ENCODE measurements at regions not wholly inside any gene's neighbourhood (a gene's known extent, or its start where the extent isn't known, plus 50 kb on each side); places are given as distances from the start of the nearest gene placed in this dataset.

DNA sequence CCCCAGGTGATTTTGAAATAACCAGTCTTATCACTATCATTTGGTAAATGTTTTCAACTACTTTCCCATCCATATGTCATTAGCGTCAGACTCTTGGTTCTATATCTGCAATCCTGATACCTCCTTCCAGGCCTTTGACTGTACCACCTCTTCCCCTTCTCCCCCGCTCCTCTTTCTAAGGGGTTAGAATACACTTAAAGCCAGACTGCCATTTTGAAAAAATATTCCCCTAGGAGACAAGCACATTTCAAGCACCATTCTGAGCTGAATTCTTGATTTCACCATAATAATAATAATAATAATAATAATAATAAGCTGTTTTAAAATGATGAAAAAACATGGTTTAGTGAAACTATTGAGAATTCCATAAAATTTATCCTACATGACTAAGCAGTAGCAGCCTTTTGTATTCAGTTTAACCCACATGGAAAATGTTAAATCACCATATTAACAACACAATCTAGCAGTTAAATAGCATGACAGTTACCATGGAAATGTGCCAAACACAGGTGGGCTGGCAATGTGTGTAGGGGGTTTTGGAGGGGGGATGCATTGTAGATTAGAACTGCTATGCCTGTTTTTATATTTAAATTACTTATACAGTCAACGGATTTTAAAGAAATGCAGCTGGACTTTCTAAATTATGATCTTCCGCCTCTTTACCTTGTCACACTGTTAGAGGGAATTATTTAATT is 480.2 kb upstream of the DEPDC1 start:
- Histone ChIP-seq H3K27me3 (no peaks in the 10 kb centered on the region), H3K4me1 (no peaks in the 10 kb centered on the region), H3K27ac (no peak overlapping the region), H3K9me3 (no peaks in the 10 kb centered on the region), H3K4me3 (no peak overlapping the region), H3K36me3 (no peaks in the 10 kb centered on the region)
- intact Hi-C loops (cut with DNase I): loop anchor here in 1 of 10 donors (10.0 kb wide), 1 partner anchor 58 kb away; no protein-coding TSS in a partner anchor
- TF ChIP-seq, protein P1, sequence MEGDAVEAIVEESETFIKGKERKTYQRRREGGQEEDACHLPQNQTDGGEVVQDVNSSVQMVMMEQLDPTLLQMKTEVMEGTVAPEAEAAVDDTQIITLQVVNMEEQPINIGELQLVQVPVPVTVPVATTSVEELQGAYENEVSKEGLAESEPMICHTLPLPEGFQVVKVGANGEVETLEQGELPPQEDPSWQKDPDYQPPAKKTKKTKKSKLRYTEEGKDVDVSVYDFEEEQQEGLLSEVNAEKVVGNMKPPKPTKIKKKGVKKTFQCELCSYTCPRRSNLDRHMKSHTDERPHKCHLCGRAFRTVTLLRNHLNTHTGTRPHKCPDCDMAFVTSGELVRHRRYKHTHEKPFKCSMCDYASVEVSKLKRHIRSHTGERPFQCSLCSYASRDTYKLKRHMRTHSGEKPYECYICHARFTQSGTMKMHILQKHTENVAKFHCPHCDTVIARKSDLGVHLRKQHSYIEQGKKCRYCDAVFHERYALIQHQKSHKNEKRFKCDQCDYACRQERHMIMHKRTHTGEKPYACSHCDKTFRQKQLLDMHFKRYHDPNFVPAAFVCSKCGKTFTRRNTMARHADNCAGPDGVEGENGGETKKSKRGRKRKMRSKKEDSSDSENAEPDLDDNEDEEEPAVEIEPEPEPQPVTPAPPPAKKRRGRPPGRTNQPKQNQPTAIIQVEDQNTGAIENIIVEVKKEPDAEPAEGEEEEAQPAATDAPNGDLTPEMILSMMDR (IDR thresholded peaks at IDR 0.05): no peak
- TF ChIP-seq POLR2A (IDR thresholded peaks at IDR 0.05): no peak
- no peak for DNase-seq
- no peak for ATAC-seq
- 81 to 89% (median 86%) methylated on average over 4 of the region's 4 CpGs for WGBS, 4 donors

GRCh38 chr1:68979891-68980290 is 483.0 kb upstream of the DEPDC1 start:
- WGBS, 4 donors: 86 to 100% (median 88%) methylated on average over 1 of the region's 1 CpG
- TF ChIP-seq, protein P1 (IDR thresholded peaks at IDR 0.05): no peak
- no peak for TF ChIP-seq POLR2A (IDR thresholded peaks at IDR 0.05)

DNA sequence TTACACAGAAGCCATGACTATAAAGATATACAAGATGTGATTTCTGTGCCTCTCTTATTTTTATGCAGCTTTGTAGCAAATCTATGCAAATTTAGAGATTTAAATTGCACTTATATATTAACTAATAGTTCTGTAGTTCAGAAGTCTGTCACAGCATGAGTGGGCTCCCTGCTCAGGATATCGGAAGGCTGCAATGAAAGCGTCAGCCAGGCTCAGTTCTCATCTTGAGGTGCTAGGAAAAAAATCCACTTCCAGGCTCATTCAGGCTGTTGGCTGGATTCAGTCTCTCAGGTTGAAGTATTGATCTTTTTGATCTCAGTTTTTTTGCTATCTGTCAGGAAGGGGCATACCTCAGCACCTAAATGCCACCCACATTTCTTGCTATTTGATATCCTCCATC is 487.4 kb upstream of the DEPDC1 start:
- TF ChIP-seq POLR2A (IDR thresholded peaks at IDR 0.05): no peak
- TF ChIP-seq, protein P1 (IDR thresholded peaks at IDR 0.05): no peak
- DNase-seq (no peak), ATAC-seq (no peak)
- WGBS, 4 donors: 87 to 96% (median 91%) methylated on average over 2 of the region's 2 CpGs
- no peaks in the 10 kb centered on the region for H3K27me3 ChIP-seq
- no peak overlapping the region for H3K4me3 ChIP-seq
- peaks cover 0 to 5% (median 0%) of the 10 kb centered on the region in 12 donors for H3K9me3 ChIP-seq
- H3K36me3 ChIP-seq: no peaks in the 10 kb centered on the region
- no peak overlapping the region for H3K27ac ChIP-seq
- intact Hi-C loops (cut with DNase I): no loop called here
- no peaks in the 10 kb centered on the region for H3K4me1 ChIP-seq

More at GRCh38 chr1:68979891-68980290, 483.0 kb upstream of the DEPDC1 start:
- DNase-seq: no peak
- H3K36me3 ChIP-seq: no peaks in the 10 kb centered on the region
- H3K27me3 ChIP-seq: no peaks in the 10 kb centered on the region
- H3K27ac ChIP-seq: no peak overlapping the region
- H3K4me3 ChIP-seq: no peak overlapping the region
- no peaks in the 10 kb centered on the region for H3K9me3 ChIP-seq
- H3K4me1 ChIP-seq: no peaks in the 10 kb centered on the region
- intact Hi-C loops (cut with DNase I): loop anchor here in 1 of 10 donors (10.0 kb wide), 1 partner anchor 55 kb away; no protein-coding TSS in a partner anchor
- ATAC-seq: no peak

DNA sequence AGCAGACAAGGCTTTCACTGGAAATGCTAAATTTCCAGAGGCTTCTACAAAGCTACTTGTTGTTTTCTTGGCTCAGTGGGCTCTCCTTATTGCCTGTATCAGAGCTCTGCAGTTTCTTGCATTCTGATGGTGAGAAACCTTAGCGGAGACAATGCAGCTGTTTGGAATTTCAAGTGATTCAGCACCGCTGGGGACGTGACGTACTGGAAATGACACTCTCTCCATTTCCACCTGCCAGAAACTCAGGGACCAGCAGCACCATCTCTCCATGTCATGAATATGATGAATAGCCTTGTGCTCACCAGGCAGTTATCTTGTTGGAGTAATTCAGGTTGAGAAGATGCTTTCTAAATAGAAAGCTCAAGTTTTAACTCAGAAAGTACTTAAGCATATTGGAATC is 497.2 kb upstream of the DEPDC1 start:
- WGBS, 4 donors: 65 to 78% (median 74%) methylated on average over 4 of the region's 4 CpGs
- no peaks in the 10 kb centered on the region for H3K27me3 ChIP-seq
- peaks cover 0 to 8% (median 0%) of the 10 kb centered on the region in 12 donors for H3K9me3 ChIP-seq
- DNase-seq (no peak), ATAC-seq (no peak)
- intact Hi-C loops (cut with DNase I): no loop called here
- no peaks in the 10 kb centered on the region for H3K4me1 ChIP-seq
- H3K36me3 ChIP-seq: no peaks in the 10 kb centered on the region
- no peak overlapping the region for H3K4me3 ChIP-seq
- H3K27ac ChIP-seq: no peak overlapping the region
- TF ChIP-seq, protein P1 (IDR thresholded peaks at IDR 0.05): no peak
- TF ChIP-seq POLR2A (IDR thresholded peaks at IDR 0.05): no peak
